GM12891 (cell line): ENCODE measurements at regions not wholly inside any gene's neighbourhood (a gene's known extent, or its start where the extent isn't known, plus 50 kb on each side); places are given as distances from the start of the nearest gene placed in this dataset.

ENCODE experiments used
- POLR2A ChIP-seq: IDR thresholded peaks from 2 replicates; pipeline ENCODE4 v1.6.1; 2011; ENCODE audit warnings: low read depth, low read length, control low read depth
- POLR2AphosphoS5 ChIP-seq: IDR thresholded peaks from 2 replicates; pipeline ENCODE4 v1.6.1; 2011; ENCODE audit warnings: low read depth, low read length, control low read depth

DNA sequence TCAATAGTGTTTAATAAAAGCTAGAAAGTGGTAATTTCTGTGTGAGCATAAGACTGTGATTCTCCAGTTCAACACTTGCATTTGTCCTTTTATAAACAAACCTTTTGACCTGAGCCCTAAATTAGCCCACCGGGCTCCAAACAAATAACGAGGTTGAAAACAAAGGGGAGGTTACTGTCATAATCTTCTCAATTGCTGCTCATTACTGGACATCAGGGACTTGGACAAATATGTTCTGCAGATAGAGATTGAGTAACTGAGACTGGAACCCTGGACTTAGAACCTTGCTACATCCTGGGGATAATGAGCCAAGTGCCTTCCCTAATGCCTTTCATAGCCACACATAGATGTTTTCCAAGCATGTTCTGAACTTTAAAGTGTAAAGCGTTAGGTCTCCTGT, 84.2 kb upstream of the PCSK2 start:
- TF ChIP-seq POLR2AphosphoS5 (no peak), POLR2A (no peak)
